ENCODE measurements at regions not wholly inside any gene's neighbourhood (a gene's known extent, or its start where the extent isn't known, plus 50 kb on each side); places are given as distances from the start of the nearest gene placed in this dataset.

GRCh38 chr10:123507298-123507697 is 158.9 kb upstream of the GPR26 start:
- intact Hi-C loops (cut with micrococcal nuclease), result no loop called here
- Histone ChIP-seq H3K79me2 (ENCODE audit: control insufficient read depth, insufficient read depth, low read length) (no peaks in the 10 kb centered on the region), H3K9ac (ENCODE audit: insufficient read depth in 1 of 2, low read depth in 2 of 2, low read length in 2 of 2) (no peak overlapping the region), H3K9me1 (ENCODE audit: control insufficient read depth, insufficient read depth, low read length) (no peaks in the 10 kb centered on the region), H3K36me3 (ENCODE audit: control insufficient read depth, insufficient read depth, low read length) (no peaks in the 10 kb centered on the region), H3K27ac (ENCODE audit: extremely low read depth, low read depth, low read length) (no peak overlapping the region), H2AFZ (ENCODE audit: low read depth, low read length) (no peak overlapping the region), H4K20me1 (replicated peaks; ENCODE audit: control insufficient read depth, insufficient read depth, low read length) (no peaks in the 10 kb centered on the region), H3K4me3 (no peak overlapping the region), H3K27me3 (ENCODE audit: control insufficient read depth in 2 of 2, insufficient read depth in 2 of 2, low read length in 2 of 2) (peaks cover 0 to 2% of the 10 kb centered on the region in 2 experiments; a peak in 3 of 5 replicates), H3K4me1 (replicated peaks in 1 of 2; ENCODE audit: control insufficient read depth in 2 of 2, insufficient read depth in 2 of 2, low read length in 2 of 2) (no peaks in the 10 kb centered on the region), H3K9me3 (replicated peaks; ENCODE audit: control insufficient read depth, insufficient read depth, low read depth, low read length) (no peaks in the 10 kb centered on the region), H3K4me2 (ENCODE audit: insufficient read depth, low read length) (no peak overlapping the region)
- DNase-seq (ENCODE audit: extremely low read depth in 1 of 4, low spot score in 3 of 4) (no peak), FAIRE-seq (no peak), ATAC-seq (no peak)
- BruUV-seq (replicated peaks), result no TSS peak
- CTCF ChIA-PET (ENCODE audit: low intra/inter-chr PET ratio), result no interaction called here
- in situ Hi-C loops (cut with MboI), result no loop called here
- TF ChIP-seq E2F3 (CRISPR knock-in tag; IDR thresholded peaks at IDR 0.05), result no peak
- TF ChIP-seq ZBTB1 (CRISPR knock-in tag; IDR thresholded peaks at IDR 0.05; ENCODE audit: borderline replicate concordance, low read depth), result no peak
- TF ChIP-seq POLR2G (IDR thresholded peaks at IDR 0.05; ENCODE audit: low read depth, low read length), result no peak
- TF ChIP-seq PRMT5 (CRISPR knock-in tag; IDR thresholded peaks at IDR 0.05), result no peak
- WGBS (ENCODE audit: insufficient coverage, low coverage, missing lambda C conversion rate), result no CpG with 5 or more reads among the region's 1 CpG
- POLR2A ChIA-PET, result no interaction called here

GRCh38 chr10:123509338-123509737 is 156.8 kb upstream of the GPR26 start:
- H3K4me3 ChIP-seq, result no peak overlapping the region
- 0% methylated on average over 2 of the region's 2 CpGs for WGBS (ENCODE audit: insufficient coverage, low coverage, missing lambda C conversion rate)
- TF ChIP-seq DACH1 (IDR thresholded peaks at IDR 0.05; ENCODE audit: partially characterized antibody) (no peak), USF1 (CRISPR knock-in tag; IDR thresholded peaks at IDR 0.05) (no peak), MEF2D (tag; conservative IDR thresholded peaks at IDR 0.05; ENCODE audit: low read depth) (no peak), CREB5 (CRISPR knock-in tag; IDR thresholded peaks at IDR 0.05) (no peak), ZNF589 (CRISPR knock-in tag; IDR thresholded peaks at IDR 0.05; ENCODE audit: low read depth) (no peak), ZNF133 (CRISPR knock-in tag; IDR thresholded peaks at IDR 0.05) (no peak), HDAC3 (IDR thresholded peaks at IDR 0.05; ENCODE audit: borderline replicate concordance, partially characterized antibody) (no peak), NR4A1 (CRISPR knock-in tag; IDR thresholded peaks at IDR 0.05) (no peak), NR4A1 (tag; IDR thresholded peaks at IDR 0.05) (no peak), JUNB (CRISPR knock-in tag; conservative IDR thresholded peaks at IDR 0.05) (no peak), BRF1 (IDR thresholded peaks at IDR 0.05; ENCODE audit: borderline replicate concordance, extremely low read depth, insufficient read length) (no peak), RFX1 (IDR thresholded peaks at IDR 0.05) (no peak), NBN (IDR thresholded peaks at IDR 0.05; ENCODE audit: low read depth) (no peak), SREBF2 (CRISPR knock-in tag; IDR thresholded peaks at IDR 0.05) (no peak)

More at GRCh38 chr10:123509338-123509737, 156.8 kb upstream of the GPR26 start:
- ChIA-PET POLR2A (no interaction called here), CTCF (ENCODE audit: low intra/inter-chr PET ratio) (no interaction called here)
- H3K27ac ChIP-seq (ENCODE audit: extremely low read depth, low read depth, low read length), result no peak overlapping the region
- intact Hi-C loops (cut with micrococcal nuclease) (no loop called here), in situ Hi-C loops (cut with MboI) (no loop called here)
- no TSS peak for BruUV-seq (replicated peaks)
- H3K27me3 ChIP-seq (ENCODE audit: control insufficient read depth in 2 of 2, insufficient read depth in 2 of 2, low read length in 2 of 2), result peaks cover 0 to 8% of the 10 kb centered on the region in 2 experiments; a peak in 3 of 5 replicates
- no peaks in the 10 kb centered on the region for H3K9me1 ChIP-seq (ENCODE audit: control insufficient read depth, insufficient read depth, low read length)
- H3K79me2 ChIP-seq (ENCODE audit: control insufficient read depth, insufficient read depth, low read length), result no peaks in the 10 kb centered on the region
- FAIRE-seq, result no peak
- H3K4me1 ChIP-seq (replicated peaks in 1 of 2; ENCODE audit: control insufficient read depth in 2 of 2, insufficient read depth in 2 of 2, low read length in 2 of 2), result no peaks in the 10 kb centered on the region
- H3K9me3 ChIP-seq (replicated peaks; ENCODE audit: control insufficient read depth, insufficient read depth, low read depth, low read length), result no peaks in the 10 kb centered on the region
- ATAC-seq, result no peak
- DNase-seq (ENCODE audit: extremely low read depth in 1 of 4, low spot score in 3 of 4), result no peak
- H4K20me1 ChIP-seq (replicated peaks; ENCODE audit: control insufficient read depth, insufficient read depth, low read length), result no peaks in the 10 kb centered on the region
- no peak overlapping the region for H3K4me2 ChIP-seq (ENCODE audit: insufficient read depth, low read length)
- H2AFZ ChIP-seq (ENCODE audit: low read depth, low read length), result no peak overlapping the region
- H3K9ac ChIP-seq (ENCODE audit: insufficient read depth in 1 of 2, low read depth in 2 of 2, low read length in 2 of 2), result no peak overlapping the region
- H3K36me3 ChIP-seq (ENCODE audit: control insufficient read depth, insufficient read depth, low read length), result no peaks in the 10 kb centered on the region
